ENCODE measurements at regions not wholly inside any gene's neighbourhood (a gene's known extent, or its start where the extent isn't known, plus 50 kb on each side); places are given as distances from the start of the nearest gene placed in this dataset.
A peak's percentile ranks its signal among the peaks of the same experiment; 100 is the strongest.

GRCh38 chr21:16587681-16588375, 858.0 kb downstream of the USP25 start:
- Histone ChIP-seq H3K36me3 (ENCODE audit: control insufficient read depth in 2 of 3, insufficient read depth in 3 of 3, low read length in 3 of 3) (no peaks in the 10 kb centered on the region), H3K4me3 (ENCODE audit: low read length in 3 of 3) (peak overlapping the region; percentile 52 to 64 (median 62)), H3K4me1 (ENCODE audit: control insufficient read depth in 2 of 3, insufficient read depth in 2 of 3, low read depth in 1 of 3, low read length in 3 of 3) (peaks cover 0 to 9% (median 4%) of the 10 kb centered on the region in 3 donors), H3K9me3 (ENCODE audit: control insufficient read depth in 2 of 3, insufficient read depth in 1 of 3, low read length in 3 of 3) (no peaks in the 10 kb centered on the region), H3K27me3 (ENCODE audit: control insufficient read depth, insufficient read depth, low read length) (no peaks in the 10 kb centered on the region), H3K9ac (ENCODE audit: low read length in 3 of 3) (peak overlapping the region in 2 of 3 donors; percentile 17 to 25), H3K27ac (ENCODE audit: low read depth in 2 of 2, low read length in 2 of 2) (peak overlapping the region in 1 of 2 donors; percentile 73)
- TF ChIP-seq CTCF (IDR thresholded peaks at IDR 0.05; ENCODE audit: borderline replicate concordance, extremely low read depth, insufficient read depth) = no peak
- FAIRE-seq (peak; percentile 37), DNase-seq (peak in 1 of 5 donors; percentile 51)
- intact Hi-C loops (cut with DNase I) = no loop called here

GRCh38 chr21:16588433-16588860, 858.7 kb downstream of the USP25 start:
- peak overlapping the region; percentile 52 to 64 (median 62) for H3K4me3 ChIP-seq (ENCODE audit: low read length in 3 of 3)
- H3K9me3 ChIP-seq (ENCODE audit: control insufficient read depth in 2 of 3, insufficient read depth in 1 of 3, low read length in 3 of 3) = no peaks in the 10 kb centered on the region
- FAIRE-seq = no peak
- TF ChIP-seq CTCF (IDR thresholded peaks at IDR 0.05; ENCODE audit: borderline replicate concordance, extremely low read depth, insufficient read depth) = no peak
- H3K27me3 ChIP-seq (ENCODE audit: control insufficient read depth, insufficient read depth, low read length) = no peaks in the 10 kb centered on the region
- intact Hi-C loops (cut with DNase I) = no loop called here
- no peaks in the 10 kb centered on the region for H3K36me3 ChIP-seq (ENCODE audit: control insufficient read depth in 2 of 3, insufficient read depth in 3 of 3, low read length in 3 of 3)
- DNase-seq = peak; percentile 70 to 86 (median 76)
- H3K27ac ChIP-seq (ENCODE audit: low read depth in 2 of 2, low read length in 2 of 2) = peak overlapping the region in 1 of 2 donors; percentile 73
- peak overlapping the region in 2 of 3 donors; percentile 17 to 25 for H3K9ac ChIP-seq (ENCODE audit: low read length in 3 of 3)
- H3K4me1 ChIP-seq (ENCODE audit: control insufficient read depth in 2 of 3, insufficient read depth in 2 of 3, low read depth in 1 of 3, low read length in 3 of 3) = peaks cover 0 to 9% (median 4%) of the 10 kb centered on the region in 3 donors

GRCh38 chr21:16589006-16589898, 859.5 kb downstream of the USP25 start:
- no peak overlapping the region for H3K27ac ChIP-seq (ENCODE audit: low read depth in 2 of 2, low read length in 2 of 2)
- peak overlapping the region in 1 of 3 donors; percentile 62 for H3K4me3 ChIP-seq (ENCODE audit: low read length in 3 of 3)
- H3K9me3 ChIP-seq (ENCODE audit: control insufficient read depth in 2 of 3, insufficient read depth in 1 of 3, low read length in 3 of 3) = no peaks in the 10 kb centered on the region
- DNase-seq (no peak), FAIRE-seq (no peak)
- H3K36me3 ChIP-seq (ENCODE audit: control insufficient read depth in 2 of 3, insufficient read depth in 3 of 3, low read length in 3 of 3) = no peaks in the 10 kb centered on the region
- peak overlapping the region in 1 of 3 donors; percentile 17 for H3K9ac ChIP-seq (ENCODE audit: low read length in 3 of 3)
- intact Hi-C loops (cut with DNase I) = no loop called here
- no peaks in the 10 kb centered on the region for H3K27me3 ChIP-seq (ENCODE audit: control insufficient read depth, insufficient read depth, low read length)
- H3K4me1 ChIP-seq (ENCODE audit: control insufficient read depth in 2 of 3, insufficient read depth in 2 of 3, low read depth in 1 of 3, low read length in 3 of 3) = peaks cover 0 to 9% (median 4%) of the 10 kb centered on the region in 3 donors
- no peak for TF ChIP-seq CTCF (IDR thresholded peaks at IDR 0.05; ENCODE audit: borderline replicate concordance, extremely low read depth, insufficient read depth)
